ENCODE measurements at regions not wholly inside any gene's neighbourhood (a gene's known extent, or its start where the extent isn't known, plus 50 kb on each side); places are given as distances from the start of the nearest gene placed in this dataset.
A peak's percentile ranks its signal among the peaks of the same experiment; 100 is the strongest.

GRCh38 chr1:184292101-184292500 is 94.7 kb upstream of the C1orf21 start:
- DNase-seq = no peak
- no peak overlapping the region for H3K4me3 Mint-ChIP-seq (ENCODE audit: low read depth, unreplicated experiment)
- CTCF ChIA-PET = no interaction called here
- no peak overlapping the region for H3K27ac Mint-ChIP-seq (ENCODE audit: unreplicated experiment)
- peaks cover 5% of the 10 kb centered on the region for H3K9me3 Mint-ChIP-seq (ENCODE audit: low read depth, unreplicated experiment)
- no peaks in the 10 kb centered on the region for H3K27me3 Mint-ChIP-seq (ENCODE audit: unreplicated experiment)
- intact Hi-C loops (cut with micrococcal nuclease; ENCODE audit: unreplicated experiment) = no loop called here
- no peaks in the 10 kb centered on the region for H3K4me1 Mint-ChIP-seq (ENCODE audit: low read depth, unreplicated experiment)
- no TSS peak for BruUV-seq (replicated peaks)
- H3K36me3 Mint-ChIP-seq (ENCODE audit: insufficient read depth, unreplicated experiment) = no peaks in the 10 kb centered on the region
- no peak for TF ChIP-seq CTCF (IDR thresholded peaks at IDR 0.05; ENCODE audit: unreplicated experiment)

- CTCF ChIA-PET = no interaction called here
- Mint-ChIP-seq H3K4me3 (ENCODE audit: low read depth, unreplicated experiment) (no peak overlapping the region), H3K4me1 (ENCODE audit: low read depth, unreplicated experiment) (no peaks in the 10 kb centered on the region), H3K36me3 (ENCODE audit: insufficient read depth, unreplicated experiment) (no peaks in the 10 kb centered on the region), H3K27ac (ENCODE audit: unreplicated experiment) (no peak overlapping the region), H3K9me3 (ENCODE audit: low read depth, unreplicated experiment) (peaks cover 5% of the 10 kb centered on the region), H3K27me3 (ENCODE audit: unreplicated experiment) (no peaks in the 10 kb centered on the region)
- TF ChIP-seq CTCF (IDR thresholded peaks at IDR 0.05; ENCODE audit: unreplicated experiment) = no peak
- intact Hi-C loops (cut with micrococcal nuclease; ENCODE audit: unreplicated experiment) = no loop called here
- no TSS peak for BruUV-seq (replicated peaks)
- DNase-seq = no peak
These were observed 92.7 kb upstream of the C1orf21 start for GRCh38 chr1:184294101-184294500.

GRCh38 chr1:184296466-184297243 is 90.2 kb upstream of the C1orf21 start:
- H3K4me3 Mint-ChIP-seq (ENCODE audit: low read depth, unreplicated experiment) = no peak overlapping the region
- H3K36me3 Mint-ChIP-seq (ENCODE audit: insufficient read depth, unreplicated experiment) = no peaks in the 10 kb centered on the region
- no peak overlapping the region for H3K27ac Mint-ChIP-seq (ENCODE audit: unreplicated experiment)
- peaks cover 3% of the 10 kb centered on the region for H3K9me3 Mint-ChIP-seq (ENCODE audit: low read depth, unreplicated experiment)
- no peaks in the 10 kb centered on the region for H3K4me1 Mint-ChIP-seq (ENCODE audit: low read depth, unreplicated experiment)
- intact Hi-C loops (cut with micrococcal nuclease; ENCODE audit: unreplicated experiment) = no loop called here
- CTCF ChIA-PET = no interaction called here
- peak; percentile 11 for DNase-seq
- BruUV-seq (replicated peaks) = no TSS peak
- no peak for TF ChIP-seq CTCF (IDR thresholded peaks at IDR 0.05; ENCODE audit: unreplicated experiment)
- no peaks in the 10 kb centered on the region for H3K27me3 Mint-ChIP-seq (ENCODE audit: unreplicated experiment)

GRCh38 chr1:184297244-184297750 is 89.5 kb upstream of the C1orf21 start:
- intact Hi-C loops (cut with micrococcal nuclease; ENCODE audit: unreplicated experiment) = no loop called here
- no peaks in the 10 kb centered on the region for H3K27me3 Mint-ChIP-seq (ENCODE audit: unreplicated experiment)
- no peaks in the 10 kb centered on the region for H3K4me1 Mint-ChIP-seq (ENCODE audit: low read depth, unreplicated experiment)
- H3K4me3 Mint-ChIP-seq (ENCODE audit: low read depth, unreplicated experiment) = no peak overlapping the region
- no peak for DNase-seq
- no TSS peak for BruUV-seq (replicated peaks)
- H3K9me3 Mint-ChIP-seq (ENCODE audit: low read depth, unreplicated experiment) = peaks cover under 1% of the 10 kb centered on the region
- no peak for TF ChIP-seq CTCF (IDR thresholded peaks at IDR 0.05; ENCODE audit: unreplicated experiment)
- no peaks in the 10 kb centered on the region for H3K36me3 Mint-ChIP-seq (ENCODE audit: insufficient read depth, unreplicated experiment)
- H3K27ac Mint-ChIP-seq (ENCODE audit: unreplicated experiment) = no peak overlapping the region
- CTCF ChIA-PET = no interaction called here

Data from Calu3 (cell line).